GM18861 (cell line): ENCODE measurements at regions not wholly inside any gene's neighbourhood (a gene's known extent, or its start where the extent isn't known, plus 50 kb on each side); places are given as distances from the start of the nearest gene placed in this dataset.

Experiments
- ATAC-seq: cut with Tn5 transposase; IDR thresholded peaks from one replicate; pipeline ENCODE4 v1.9.1; 2021; ENCODE audit not compliant: unreplicated experiment

GRCh38 chr4:141395919-141396318 is 175.2 kb downstream of the ZNF330 start:
- ATAC-seq = no peak

- ATAC-seq = no peak
Measured at GRCh38 chr4:141402712-141403111, 182.0 kb downstream of the ZNF330 start.

- no peak for ATAC-seq
Measured at GRCh38 chr4:141403782-141404181, 183.1 kb downstream of the ZNF330 start.

- no peak for ATAC-seq
Measured at GRCh38 chr4:141406237-141406636, 185.5 kb downstream of the ZNF330 start.

DNA sequence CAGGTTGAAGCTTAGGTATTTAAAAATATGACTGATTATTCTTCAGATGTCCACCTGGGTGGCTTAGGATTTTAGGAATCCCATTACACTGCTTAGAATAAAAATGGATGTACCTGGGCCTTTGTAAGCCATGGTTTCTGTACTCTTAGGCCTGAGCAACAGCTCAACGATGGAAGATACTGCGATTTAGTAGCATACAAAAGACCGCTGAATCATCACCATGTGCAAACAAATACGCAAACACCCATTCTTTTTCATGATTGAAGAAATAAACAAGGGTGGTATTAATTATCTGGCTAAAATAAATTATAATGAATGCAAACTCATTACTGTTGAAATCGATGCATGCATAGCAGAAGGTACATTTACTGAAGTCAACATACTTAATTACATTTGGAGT is 188.9 kb downstream of the ZNF330 start:
- no peak for ATAC-seq

DNA sequence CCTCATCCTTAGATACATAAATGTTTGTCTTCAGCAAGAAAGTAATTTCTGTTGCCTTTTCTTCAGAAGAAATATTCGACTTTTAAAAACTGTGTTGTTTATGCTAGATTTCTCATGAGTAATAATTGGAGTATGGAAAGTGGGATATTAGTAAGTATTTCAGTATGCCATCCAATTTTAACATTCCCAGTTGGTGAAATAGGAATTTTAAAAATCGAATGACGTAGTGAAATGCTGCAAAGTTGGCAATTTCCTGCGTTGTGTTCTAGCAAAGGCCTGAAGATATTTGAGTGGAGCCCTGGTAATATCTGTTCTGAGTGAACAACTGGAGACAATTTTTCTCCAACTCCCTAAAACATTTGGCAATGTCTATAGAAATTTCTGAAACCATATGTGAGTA is 190.1 kb downstream of the ZNF330 start:
- no peak for ATAC-seq

GRCh38 chr4:141411936-141412335 is 191.2 kb downstream of the ZNF330 start:
- no peak for ATAC-seq

- ATAC-seq = no peak
Measured at GRCh38 chr4:141413366-141413765, 192.7 kb downstream of the ZNF330 start.

GRCh38 chr4:141415651-141416050 is 195.0 kb downstream of the ZNF330 start:
- no peak for ATAC-seq

GRCh38 chr4:141416219-141416618 is 195.5 kb downstream of the ZNF330 start:
- no peak for ATAC-seq

- no peak for ATAC-seq
Measured at GRCh38 chr4:141416677-141417363, 196.1 kb downstream of the ZNF330 start.

GRCh38 chr4:141417387-141417786 is 196.7 kb downstream of the ZNF330 start:
- no peak for ATAC-seq

- no peak for ATAC-seq
Measured at GRCh38 chr4:141425124-141425523, 204.4 kb downstream of the ZNF330 start.

GRCh38 chr4:141427726-141428296 is 207.1 kb downstream of the ZNF330 start:
- no peak for ATAC-seq

DNA sequence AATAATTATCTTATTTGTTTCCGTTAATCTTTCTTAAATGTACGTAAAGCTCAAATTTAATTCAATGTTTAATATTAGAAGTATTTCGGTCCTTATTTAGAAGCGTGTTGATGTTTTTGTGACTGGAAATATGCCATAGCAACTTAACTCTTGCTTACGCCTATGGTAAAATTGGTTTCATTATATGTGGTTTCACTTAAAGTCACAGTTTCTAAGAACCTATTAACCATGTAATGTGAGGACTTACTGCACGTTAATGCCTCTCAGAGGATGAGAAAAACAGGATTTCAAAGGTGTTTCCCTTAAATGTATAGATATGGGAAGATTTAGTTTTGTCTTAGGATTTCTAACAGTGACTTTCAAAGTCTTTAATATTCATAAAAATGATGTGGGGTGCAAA is 206.4 kb upstream of the IL15 start:
- ATAC-seq = no peak

DNA sequence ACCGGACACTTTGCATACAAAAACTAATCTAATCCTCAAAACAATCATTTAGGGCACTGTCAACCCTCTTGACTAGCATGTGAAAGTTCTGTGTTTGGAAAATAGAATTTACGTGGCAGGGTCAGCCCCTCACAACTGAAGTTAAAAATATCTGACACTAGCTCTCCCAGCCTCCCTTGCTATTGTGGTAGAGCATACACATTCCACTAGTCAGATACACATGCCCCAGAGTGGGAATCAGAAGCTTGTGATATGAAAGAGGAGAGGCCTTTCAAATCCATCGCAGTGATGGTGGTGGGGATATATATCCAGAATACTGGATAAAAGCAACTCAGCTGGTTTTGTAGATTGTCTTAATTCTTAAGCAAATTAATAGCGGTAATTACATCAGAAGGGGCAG is 205.7 kb upstream of the IL15 start:
- ATAC-seq = no peak

- ATAC-seq = no peak
Measured at GRCh38 chr4:141432000-141432712, 204.2 kb upstream of the IL15 start.

GRCh38 chr4:141435446-141436225 is 200.7 kb upstream of the IL15 start:
- ATAC-seq = no peak

DNA sequence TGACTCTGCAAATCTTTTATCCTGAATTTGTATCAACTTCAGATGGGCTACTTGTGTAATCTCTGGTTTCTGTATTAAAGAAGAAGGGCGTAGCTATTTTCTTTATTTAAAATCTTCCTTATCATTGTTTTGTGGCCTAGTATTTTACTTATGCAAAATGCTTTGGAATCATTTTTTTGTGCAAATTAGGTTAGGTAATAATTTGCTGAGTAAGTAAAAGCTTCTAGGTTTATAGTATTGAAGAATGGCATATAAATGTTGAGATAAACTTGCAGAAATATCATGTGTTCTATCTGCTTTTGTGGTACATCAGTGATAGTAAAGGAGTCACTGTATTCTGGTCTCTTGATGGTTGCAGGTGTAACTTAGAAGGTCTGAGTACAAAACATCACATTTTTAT is 197.2 kb upstream of the IL15 start:
- no peak for ATAC-seq

DNA sequence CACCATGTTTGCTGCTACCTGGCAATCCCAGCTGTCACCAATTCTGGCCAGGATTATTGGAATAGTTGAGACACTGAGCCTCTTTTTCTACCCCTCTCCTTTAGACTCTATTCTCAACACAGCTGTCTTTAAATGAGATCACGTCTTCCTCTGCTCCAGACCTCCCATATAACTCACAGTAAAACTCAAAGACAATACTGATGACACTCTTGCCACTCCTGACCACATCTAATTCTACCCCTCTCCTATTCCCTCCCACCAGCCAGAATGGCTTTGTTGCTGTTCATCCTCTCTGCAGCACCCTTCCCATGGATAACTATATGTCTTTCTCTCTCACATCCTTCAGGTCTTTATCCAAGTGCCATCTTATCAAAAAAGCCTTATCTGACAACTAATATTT is 188.6 kb upstream of the IL15 start:
- ATAC-seq = no peak

DNA sequence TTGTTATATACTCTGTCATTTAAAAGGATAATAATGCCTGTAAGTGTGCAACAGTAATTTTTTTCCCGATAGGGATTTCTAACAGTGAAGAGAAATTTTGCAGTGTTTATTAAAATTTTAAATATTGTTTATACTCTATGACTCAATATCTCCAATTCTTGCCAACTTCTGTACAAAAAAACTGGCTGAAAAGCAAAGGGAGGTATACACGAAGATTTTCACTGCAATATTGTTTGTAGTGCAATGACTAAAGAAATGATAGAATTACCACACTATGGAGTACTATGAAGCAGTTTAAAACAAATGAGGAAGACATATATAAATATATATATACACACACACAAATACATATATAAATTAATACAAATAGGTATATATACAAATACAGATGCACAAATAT is 187.9 kb upstream of the IL15 start:
- ATAC-seq = no peak

DNA sequence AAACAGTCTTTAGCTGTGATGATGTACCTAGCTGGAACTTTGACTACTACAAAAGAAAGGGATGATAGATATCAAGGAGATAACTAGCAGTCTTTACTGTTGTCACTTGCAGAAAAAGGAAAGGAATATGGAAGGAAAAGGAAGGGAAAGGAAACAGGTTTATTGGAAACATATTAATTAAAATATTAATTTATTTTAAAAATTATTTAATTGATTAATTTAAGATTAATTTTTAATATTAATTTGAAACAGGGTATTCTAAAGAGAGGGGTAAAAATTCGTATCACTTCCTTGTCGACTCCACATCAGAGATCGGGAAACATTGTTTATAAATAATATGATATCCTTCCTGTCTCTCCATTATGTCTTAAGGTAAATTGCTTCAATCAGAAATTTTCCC is 186.5 kb upstream of the IL15 start:
- no peak for ATAC-seq
